Common myeloid progenitor, CD34-positive (primary cell): ENCODE measurements at regions not wholly inside any gene's neighbourhood (a gene's known extent, or its start where the extent isn't known, plus 50 kb on each side); places are given as distances from the start of the nearest gene placed in this dataset.

Experiments
- CTCF ChIA-PET: fragments of 350-600 bp; sonication (Branson Sonifier 250); formaldehyde crosslinking; loops from one replicate; lab custom pipeline; 2021; ENCODE audit warnings: antibody characterized with exemption; lab: Charles Lee
- POLR2A ChIA-PET: fragments of 350-600 bp; sonication (Branson Sonifier 250); formaldehyde crosslinking; loops from one replicate; lab custom pipeline; 2021; ENCODE audit warnings: antibody characterized with exemption; lab: Charles Lee
- DNase-seq, 3 donors: peaks; one replicate each; pipeline versions ENCODE4 v3.0.0 to v3.0.0-alpha.2; 2013
- H3K27ac ChIP-seq, 2 experiments: 1 replicate in 1 of 2; 2 replicates in 1 of 2; pipeline ENCODE4 v1.7.0; 2013; ENCODE audit warnings: inconsistent platforms in 2 of 2, low read length in 2 of 2, mild to moderate bottlenecking in 2 of 2, low read depth in 1 of 2, moderate library complexity in 1 of 2; ENCODE audit not compliant: severe bottlenecking in 2 of 2, insufficient read depth in 1 of 2, poor library complexity in 1 of 2
- H3K27me3 ChIP-seq, 5 experiments: replicated peaks in 2 of 5; 1 replicate in 3 of 5; 2 replicates in 2 of 5; pipeline versions ENCODE4 v1.6.1 to v1.7.0; 2013; ENCODE audit warnings: low read length in 4 of 5, mild to moderate bottlenecking in 2 of 5, moderate library complexity in 2 of 5, inconsistent platforms in 1 of 5; ENCODE audit not compliant: insufficient read depth in 5 of 5, control insufficient read depth in 4 of 5
- H3K36me3 ChIP-seq, 4 experiments: 1 replicate in 2 of 4; 2 replicates in 2 of 4; pipeline versions ENCODE4 v1.6.1 to v1.7.0; 2013; ENCODE audit warnings: low read length in 3 of 4, control low read depth in 1 of 4, mild to moderate bottlenecking in 1 of 4; ENCODE audit not compliant: control insufficient read depth in 4 of 4, insufficient read depth in 4 of 4
- H3K4me1 ChIP-seq, 4 experiments: 1 replicate in 3 of 4; 2 replicates in 1 of 4; pipeline versions ENCODE4 v1.6.1 to v1.7.1; 2013; ENCODE audit warnings: low read length in 3 of 4, mild to moderate bottlenecking in 3 of 4, control low read depth in 1 of 4, inconsistent platforms in 1 of 4, moderate library complexity in 1 of 4; ENCODE audit not compliant: control insufficient read depth in 4 of 4, insufficient read depth in 4 of 4; ENCODE audit errors: control extremely low read depth in 1 of 4
- H3K4me3 ChIP-seq, 7 experiments: 1 replicate in 4 of 7; 2 replicates in 3 of 7; pipeline versions ENCODE4 v1.5.1 to v1.7.0; 2013; ENCODE audit warnings: mild to moderate bottlenecking in 7 of 7, low read length in 6 of 7, moderate library complexity in 6 of 7, inconsistent platforms in 2 of 7, low read depth in 2 of 7, control low read depth in 1 of 7; ENCODE audit not compliant: insufficient read depth in 4 of 7, control insufficient read depth in 1 of 7; ENCODE audit errors: extremely low read depth in 1 of 7
- H3K9me3 ChIP-seq, 5 experiments: 1 replicate in 4 of 5; 2 replicates in 1 of 5; pipeline versions ENCODE4 v1.6.1 to v1.7.1; 2013; ENCODE audit warnings: low read length in 4 of 5, mild to moderate bottlenecking in 2 of 5, inconsistent platforms in 1 of 5, low read depth in 1 of 5, moderate library complexity in 1 of 5; ENCODE audit not compliant: control insufficient read depth in 4 of 5, insufficient read depth in 2 of 5; ENCODE audit errors: control extremely low read depth in 1 of 5
- WGBS: methylation state at CpG from one replicate; pipeline ENCODE4 v1.1.5; 2013; ENCODE audit not compliant: insufficient coverage; 5-methylcytosine and 5-hydroxymethylcytosine counted together

DNA sequence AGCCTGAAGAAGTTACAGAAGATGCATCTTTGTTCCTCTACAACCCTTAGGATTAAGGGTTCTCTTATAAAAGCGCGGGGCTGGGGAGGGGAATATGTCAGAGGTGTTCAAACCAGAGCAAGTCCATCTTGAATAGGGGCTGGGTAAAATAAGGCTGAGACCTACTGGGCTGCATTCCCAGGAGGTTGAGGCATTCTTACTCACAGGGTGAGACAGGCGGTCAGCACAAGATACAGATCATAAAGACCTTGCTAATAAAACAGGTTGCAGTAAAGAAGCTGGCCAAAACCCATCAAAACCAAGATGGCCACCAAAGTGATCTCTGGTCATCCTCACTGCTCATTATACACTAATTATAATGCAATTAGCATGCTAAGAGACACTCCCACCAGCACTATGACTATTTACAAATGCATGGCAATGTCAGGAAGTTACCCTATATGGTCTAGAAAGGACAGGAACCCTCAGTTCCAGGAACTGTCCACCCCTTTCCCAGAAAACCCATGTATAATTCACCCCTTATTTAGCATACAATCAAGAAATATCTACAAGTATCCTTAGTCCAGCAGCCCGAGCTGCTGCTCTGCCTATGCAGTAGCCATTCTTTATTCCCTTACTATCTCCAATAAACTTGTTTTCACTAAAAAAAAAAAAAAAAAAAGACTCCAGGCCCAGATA, 108.1 kb upstream of the FOXN3 start:
- H3K4me3 ChIP-seq, result no peak overlapping the region
- DNase-seq, result no peak
- ChIA-PET CTCF (no interaction called here), POLR2A (no interaction called here)
- 94% methylated on average over 3 of the region's 4 CpGs for WGBS
- no peaks in the 10 kb centered on the region for H3K27me3 ChIP-seq
- no peaks in the 10 kb centered on the region for H3K4me1 ChIP-seq
- no peak overlapping the region for H3K27ac ChIP-seq
- peaks cover 0 to 22% (median 7%) of the 10 kb centered on the region in 5 experiments for H3K9me3 ChIP-seq
- H3K36me3 ChIP-seq, result peaks cover 0 to 11% (median 3%) of the 10 kb centered on the region in 4 experiments

DNA sequence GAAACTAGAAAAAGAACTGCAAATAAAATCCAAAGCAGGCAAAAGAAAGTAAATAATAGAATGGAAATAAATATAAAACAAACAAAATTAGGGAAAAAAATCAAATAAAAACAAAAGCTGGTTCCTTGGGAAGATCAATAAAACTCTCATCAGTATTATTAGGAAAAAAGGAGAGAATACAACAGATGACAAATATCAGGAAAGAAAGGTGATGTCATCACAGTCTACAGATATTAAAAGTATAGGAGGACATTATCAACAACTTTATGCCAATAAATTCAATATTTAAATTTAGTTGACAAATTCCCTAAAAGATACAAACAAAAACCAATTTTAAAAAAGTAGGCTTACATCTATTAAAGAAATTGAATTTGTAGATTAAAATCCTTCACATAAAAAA, 107.4 kb upstream of the FOXN3 start:
- no peak overlapping the region for H3K27ac ChIP-seq
- ChIA-PET CTCF (no interaction called here), POLR2A (no interaction called here)
- H3K27me3 ChIP-seq, result no peaks in the 10 kb centered on the region
- peaks cover under 1 to 15% (median 3%) of the 10 kb centered on the region in 4 experiments for H3K36me3 ChIP-seq
- DNase-seq, result no peak
- peaks cover 0 to 21% (median 7%) of the 10 kb centered on the region in 5 experiments for H3K9me3 ChIP-seq
- H3K4me1 ChIP-seq, result no peaks in the 10 kb centered on the region
- no peak overlapping the region for H3K4me3 ChIP-seq

- Histone ChIP-seq H3K27ac (no peak overlapping the region), H3K36me3 (peaks cover 2 to 17% (median 7%) of the 10 kb centered on the region in 4 experiments), H3K4me3 (no peak overlapping the region), H3K9me3 (peaks cover 0 to 21% (median 8%) of the 10 kb centered on the region in 5 experiments), H3K27me3 (no peaks in the 10 kb centered on the region), H3K4me1 (peaks cover 0 to 6% (median 3%) of the 10 kb centered on the region in 4 experiments)
- ChIA-PET CTCF (no interaction called here), POLR2A (no interaction called here)
- no peak for DNase-seq
Measured at GRCh38 chr14:89521988-89522387, 105.0 kb upstream of the FOXN3 start.

- no peak for DNase-seq
- ChIA-PET POLR2A (interaction anchor here (1.1 kb wide), 1 partner anchor 16 kb away, joined by 3 read pairs; no protein-coding TSS in a partner anchor), CTCF (interaction anchor here (0.8 to 1.0 kb wide), 2 partner anchors 26 to 37 kb away, joined by 3 read pairs; no protein-coding TSS in a partner anchor)
- no peak overlapping the region for H3K27ac ChIP-seq
- H3K27me3 ChIP-seq, result no peaks in the 10 kb centered on the region
- peaks cover 0 to 6% (median 3%) of the 10 kb centered on the region in 4 experiments for H3K4me1 ChIP-seq
- WGBS, result 98% methylated on average over 9 of the region's 10 CpGs
- H3K36me3 ChIP-seq, result peaks cover 2 to 19% (median 9%) of the 10 kb centered on the region in 4 experiments
- peaks cover 0 to 12% (median 7%) of the 10 kb centered on the region in 5 experiments for H3K9me3 ChIP-seq
- no peak overlapping the region for H3K4me3 ChIP-seq
Measured at GRCh38 chr14:89519040-89519439, 102.0 kb upstream of the FOXN3 start.

- ChIA-PET CTCF (no interaction called here), POLR2A (no interaction called here)
- no peak for DNase-seq
- Histone ChIP-seq H3K4me1 (peaks cover 0 to 6% (median 4%) of the 10 kb centered on the region in 4 experiments), H3K4me3 (no peak overlapping the region), H3K27ac (no peak overlapping the region), H3K9me3 (peaks cover 0 to 5% (median 0%) of the 10 kb centered on the region in 5 experiments), H3K27me3 (no peaks in the 10 kb centered on the region), H3K36me3 (peaks cover 2 to 16% (median 9%) of the 10 kb centered on the region in 4 experiments)
- WGBS, result 100% methylated on average over 4 of the region's 5 CpGs
Measured at GRCh38 chr14:89516173-89516572, 99.1 kb upstream of the FOXN3 start.

DNA sequence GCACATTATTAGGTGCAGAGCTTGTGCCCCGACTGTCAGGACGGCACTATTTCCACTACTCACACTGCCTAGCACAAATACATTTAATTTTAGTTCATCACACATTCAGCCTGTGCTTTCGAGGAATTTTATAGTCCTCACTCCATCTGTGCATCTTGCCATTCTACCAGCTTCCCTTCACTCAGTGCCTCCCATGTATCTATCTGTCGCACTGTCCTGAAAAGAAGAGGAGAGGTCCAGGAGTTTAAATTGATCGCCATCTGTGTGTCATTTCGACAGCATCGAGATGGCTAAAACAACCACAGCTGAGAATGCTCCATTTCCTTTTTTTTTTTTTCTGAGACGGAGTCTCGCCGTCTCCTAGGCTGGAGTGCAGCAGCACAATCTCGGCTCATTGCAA, 97.6 kb upstream of the FOXN3 start:
- no peak for DNase-seq
- CTCF ChIA-PET, result interaction anchor here (0.6 kb wide), 1 partner anchor 424 kb away, joined by 3 read pairs; no protein-coding TSS in a partner anchor
- 98% methylated on average over 9 of the region's 11 CpGs for WGBS
- Histone ChIP-seq H3K27ac (no peak overlapping the region), H3K4me3 (no peak overlapping the region), H3K27me3 (no peaks in the 10 kb centered on the region), H3K4me1 (peaks cover 3 to 15% (median 12%) of the 10 kb centered on the region in 4 experiments), H3K36me3 (peaks cover 2 to 14% (median 7%) of the 10 kb centered on the region in 4 experiments), H3K9me3 (peaks cover 0 to 5% (median 0%) of the 10 kb centered on the region in 5 experiments)
- POLR2A ChIA-PET, result no interaction called here

GRCh38 chr14:89509891-89510290, 92.9 kb upstream of the FOXN3 start:
- no peak overlapping the region for H3K27ac ChIP-seq
- no peak for DNase-seq

More at GRCh38 chr14:89509891-89510290, 92.9 kb upstream of the FOXN3 start:
- WGBS, result 100% methylated on average over 2 of the region's 3 CpGs
- Histone ChIP-seq H3K9me3 (peaks cover 0 to 2% (median 0%) of the 10 kb centered on the region in 5 experiments), H3K4me3 (no peak overlapping the region), H3K4me1 (peaks cover 1 to 14% (median 11%) of the 10 kb centered on the region in 4 experiments), H3K27me3 (no peaks in the 10 kb centered on the region), H3K36me3 (peaks cover 0 to 8% (median 0%) of the 10 kb centered on the region in 4 experiments)
- ChIA-PET POLR2A (no interaction called here), CTCF (interaction anchor here (0.8 to 1.4 kb wide), 3 partner anchors 23 to 346 kb away, joined by 3 to 4 read pairs (median 3); no protein-coding TSS in a partner anchor)
